ENCODE measurements at regions not wholly inside any gene's neighbourhood (a gene's known extent, or its start where the extent isn't known, plus 50 kb on each side); places are given as distances from the start of the nearest gene placed in this dataset.

DNA sequence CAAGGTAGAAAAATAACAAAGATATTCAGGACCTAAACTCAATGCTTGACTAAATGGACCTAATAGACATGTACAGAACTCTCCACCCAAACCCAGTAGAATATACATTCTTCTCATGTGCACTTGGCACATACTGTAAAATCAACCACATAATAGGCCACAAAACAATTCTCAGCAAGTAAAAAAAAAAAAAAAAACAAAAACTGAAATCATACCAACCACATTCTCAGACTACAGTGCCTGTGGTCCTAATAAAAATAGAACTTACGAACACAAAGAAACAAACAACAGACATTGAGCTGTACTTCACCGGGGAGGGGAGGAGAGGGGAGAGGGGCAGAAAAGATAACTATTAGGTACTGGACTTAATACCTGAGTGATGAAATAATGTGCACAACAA lies 114.1 kb upstream of the CD180 start:
- H3K27ac Mint-ChIP-seq: no peak overlapping the region
- Histone ChIP-seq H3K9ac (no peak overlapping the region), H3F3A (ENCODE audit: low read depth) (peaks cover 12% of the 10 kb centered on the region), H3K4me1 (peaks cover 12% of the 10 kb centered on the region), H3K27me3 (no peaks in the 10 kb centered on the region), H4K20me1 (ENCODE audit: low read depth) (no peaks in the 10 kb centered on the region), H2AFZ (replicated peaks) (no peak overlapping the region), H3K9me3 (ENCODE audit: low read depth) (no peaks in the 10 kb centered on the region), H3K79me2 (ENCODE audit: low read depth) (no peaks in the 10 kb centered on the region), H3K4me2 (no peak overlapping the region), H3K4me3 (no peak overlapping the region), H3K36me3 (no peaks in the 10 kb centered on the region), H3K27ac (no peak overlapping the region)
- no peak overlapping the region for H3K4me3 Mint-ChIP-seq
- DNase-seq (ENCODE audit: low spot score): no peak
- no peak for TF ChIP-seq EZH2 (IDR thresholded peaks at IDR 0.05)
- no peak for TF ChIP-seq EZH2phosphoT487 (IDR thresholded peaks at IDR 0.05)
- H3K9me3 Mint-ChIP-seq: peaks cover 28% of the 10 kb centered on the region
- peaks cover 8% of the 10 kb centered on the region for H3K27me3 Mint-ChIP-seq (ENCODE audit: insufficient read depth, low read depth)
- H3K36me3 Mint-ChIP-seq: no peaks in the 10 kb centered on the region
- H3K4me1 Mint-ChIP-seq: peaks cover 24% of the 10 kb centered on the region

DNA sequence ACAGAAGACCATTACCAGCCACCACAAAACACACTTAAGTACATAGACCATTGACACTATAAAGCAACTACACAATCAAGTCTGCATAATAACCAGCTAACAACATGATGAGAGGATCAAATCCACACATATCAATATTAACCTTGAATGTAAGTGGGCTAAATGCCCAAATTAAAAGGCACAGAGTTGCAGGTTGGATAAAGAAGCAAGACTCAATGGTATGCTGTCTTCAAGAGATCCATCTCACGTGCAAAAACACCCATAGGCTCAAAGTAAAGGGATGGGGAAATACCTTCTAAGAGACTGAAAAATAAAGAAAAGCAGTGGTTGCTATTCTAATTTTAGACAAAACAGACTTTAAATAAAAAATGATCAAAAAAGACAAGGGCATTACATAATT lies 113.6 kb upstream of the CD180 start:
- Histone ChIP-seq H2AFZ (replicated peaks) (no peak overlapping the region), H3K4me3 (no peak overlapping the region), H3K79me2 (ENCODE audit: low read depth) (no peaks in the 10 kb centered on the region), H3K27ac (no peak overlapping the region), H3K4me2 (no peak overlapping the region), H3K9ac (no peak overlapping the region), H3K36me3 (no peaks in the 10 kb centered on the region), H3K4me1 (peaks cover 7% of the 10 kb centered on the region), H4K20me1 (ENCODE audit: low read depth) (no peaks in the 10 kb centered on the region), H3F3A (ENCODE audit: low read depth) (peaks cover 6% of the 10 kb centered on the region), H3K27me3 (no peaks in the 10 kb centered on the region), H3K9me3 (ENCODE audit: low read depth) (no peaks in the 10 kb centered on the region)
- Mint-ChIP-seq H3K36me3 (peaks cover 3% of the 10 kb centered on the region), H3K4me1 (peaks cover 21% of the 10 kb centered on the region), H3K27ac (no peak overlapping the region), H3K9me3 (peaks cover 30% of the 10 kb centered on the region), H3K27me3 (ENCODE audit: insufficient read depth, low read depth) (peaks cover 8% of the 10 kb centered on the region), H3K4me3 (no peak overlapping the region)
- TF ChIP-seq EZH2 (IDR thresholded peaks at IDR 0.05): no peak
- TF ChIP-seq, protein P1, sequence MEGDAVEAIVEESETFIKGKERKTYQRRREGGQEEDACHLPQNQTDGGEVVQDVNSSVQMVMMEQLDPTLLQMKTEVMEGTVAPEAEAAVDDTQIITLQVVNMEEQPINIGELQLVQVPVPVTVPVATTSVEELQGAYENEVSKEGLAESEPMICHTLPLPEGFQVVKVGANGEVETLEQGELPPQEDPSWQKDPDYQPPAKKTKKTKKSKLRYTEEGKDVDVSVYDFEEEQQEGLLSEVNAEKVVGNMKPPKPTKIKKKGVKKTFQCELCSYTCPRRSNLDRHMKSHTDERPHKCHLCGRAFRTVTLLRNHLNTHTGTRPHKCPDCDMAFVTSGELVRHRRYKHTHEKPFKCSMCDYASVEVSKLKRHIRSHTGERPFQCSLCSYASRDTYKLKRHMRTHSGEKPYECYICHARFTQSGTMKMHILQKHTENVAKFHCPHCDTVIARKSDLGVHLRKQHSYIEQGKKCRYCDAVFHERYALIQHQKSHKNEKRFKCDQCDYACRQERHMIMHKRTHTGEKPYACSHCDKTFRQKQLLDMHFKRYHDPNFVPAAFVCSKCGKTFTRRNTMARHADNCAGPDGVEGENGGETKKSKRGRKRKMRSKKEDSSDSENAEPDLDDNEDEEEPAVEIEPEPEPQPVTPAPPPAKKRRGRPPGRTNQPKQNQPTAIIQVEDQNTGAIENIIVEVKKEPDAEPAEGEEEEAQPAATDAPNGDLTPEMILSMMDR (IDR thresholded peaks at IDR 0.05): no peak
- no peak for TF ChIP-seq EZH2phosphoT487 (IDR thresholded peaks at IDR 0.05)
- no peak for DNase-seq (ENCODE audit: low spot score)

DNA sequence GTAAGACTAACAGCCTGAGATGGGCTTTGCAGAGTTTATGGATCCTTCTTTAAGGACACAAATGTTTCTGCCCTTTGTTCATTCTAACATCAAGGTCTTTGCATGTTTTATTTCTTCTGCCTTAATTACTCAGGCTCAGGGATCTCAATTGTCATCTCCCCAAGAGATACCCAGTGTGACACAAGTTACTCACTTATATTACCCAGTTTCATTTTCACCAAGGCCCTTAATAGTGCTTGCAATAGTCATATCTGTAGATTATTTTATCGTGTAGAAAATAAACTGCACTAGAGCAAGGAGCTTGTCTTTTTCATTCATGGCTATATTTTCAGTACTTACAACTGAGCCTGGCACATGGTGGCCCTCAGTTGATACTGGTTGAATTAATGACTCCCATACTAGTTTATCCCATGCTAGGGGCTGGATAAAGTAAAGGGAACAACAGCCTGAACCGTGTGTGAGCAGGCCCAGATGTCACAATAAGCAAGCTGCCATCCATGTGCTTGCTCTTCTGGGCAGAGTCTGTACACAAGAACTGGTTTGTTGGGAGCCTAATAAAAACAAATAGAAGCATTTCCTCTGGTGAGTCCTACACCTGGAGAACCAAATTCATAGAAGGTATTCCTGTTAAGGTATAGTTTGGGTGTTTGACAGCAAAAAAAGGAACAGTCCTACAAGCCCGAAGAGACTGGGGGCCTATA lies 112.5 kb upstream of the CD180 start:
- H3K9me3 ChIP-seq (ENCODE audit: low read depth): no peaks in the 10 kb centered on the region
- H3F3A ChIP-seq (ENCODE audit: low read depth): no peaks in the 10 kb centered on the region
- no peaks in the 10 kb centered on the region for H3K79me2 ChIP-seq (ENCODE audit: low read depth)
- no peak for TF ChIP-seq EZH2 (IDR thresholded peaks at IDR 0.05)
- H3K27ac ChIP-seq: no peak overlapping the region
- Mint-ChIP-seq H3K27ac (no peak overlapping the region), H3K4me1 (peaks cover 20% of the 10 kb centered on the region), H3K27me3 (ENCODE audit: insufficient read depth, low read depth) (peaks cover 8% of the 10 kb centered on the region), H3K36me3 (peaks cover 5% of the 10 kb centered on the region), H3K9me3 (peaks cover 30% of the 10 kb centered on the region), H3K4me3 (no peak overlapping the region)
- no peaks in the 10 kb centered on the region for H4K20me1 ChIP-seq (ENCODE audit: low read depth)
- no peak overlapping the region for H2AFZ ChIP-seq (replicated peaks)
- H3K4me2 ChIP-seq: no peak overlapping the region
- H3K4me3 ChIP-seq: no peak overlapping the region
- no peaks in the 10 kb centered on the region for H3K27me3 ChIP-seq
- no peak for DNase-seq (ENCODE audit: low spot score)
- H3K36me3 ChIP-seq: no peaks in the 10 kb centered on the region
- H3K9ac ChIP-seq: no peak overlapping the region
- peaks cover 4% of the 10 kb centered on the region for H3K4me1 ChIP-seq

DNA sequence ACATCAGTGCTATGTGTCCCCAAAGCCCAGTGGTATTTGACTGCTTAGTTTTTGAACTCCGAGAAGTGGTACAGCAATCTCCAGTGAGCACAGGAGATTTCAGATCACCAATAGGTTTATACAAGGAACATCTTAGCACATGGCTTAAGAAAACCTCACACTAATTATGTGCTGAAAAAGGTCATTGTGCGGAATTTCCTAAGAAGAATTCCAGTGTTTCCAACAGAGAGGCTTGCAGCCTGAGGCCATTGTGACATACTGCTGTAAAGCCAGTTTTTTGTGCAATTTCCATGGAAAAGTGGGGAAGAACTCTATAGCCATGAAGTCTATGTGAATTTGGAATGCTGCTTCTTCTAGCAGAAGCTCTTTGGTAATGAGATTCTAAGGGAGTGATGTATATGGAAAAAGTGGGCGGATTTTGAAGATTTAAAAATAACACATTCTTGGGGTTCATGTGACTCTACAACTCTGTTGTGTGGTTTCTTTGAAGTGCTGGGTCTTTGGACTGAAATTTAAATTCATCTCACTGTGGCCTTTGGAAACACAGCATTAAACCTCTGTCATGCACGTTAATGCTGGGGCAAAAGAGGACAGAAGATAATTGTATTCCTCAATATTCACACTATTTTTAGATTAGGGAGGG lies 110.5 kb upstream of the CD180 start:
- Histone ChIP-seq H3K27me3 (no peaks in the 10 kb centered on the region), H3K79me2 (ENCODE audit: low read depth) (no peaks in the 10 kb centered on the region), H3K36me3 (no peaks in the 10 kb centered on the region), H3K4me2 (no peak overlapping the region), H3K4me3 (no peak overlapping the region), H3F3A (ENCODE audit: low read depth) (no peaks in the 10 kb centered on the region), H3K9ac (no peak overlapping the region), H4K20me1 (ENCODE audit: low read depth) (no peaks in the 10 kb centered on the region), H3K27ac (no peak overlapping the region), H2AFZ (replicated peaks) (peak overlapping the region; percentile 23), H3K9me3 (ENCODE audit: low read depth) (no peaks in the 10 kb centered on the region), H3K4me1 (peaks cover 4% of the 10 kb centered on the region)
- H3K27ac Mint-ChIP-seq: no peak overlapping the region
- peaks cover 24% of the 10 kb centered on the region for H3K9me3 Mint-ChIP-seq
- peaks cover 5% of the 10 kb centered on the region for H3K36me3 Mint-ChIP-seq
- TF ChIP-seq, protein P1 (IDR thresholded peaks at IDR 0.05): no peak
- no peak for TF ChIP-seq EZH2phosphoT487 (IDR thresholded peaks at IDR 0.05)
- TF ChIP-seq EZH2 (IDR thresholded peaks at IDR 0.05): no peak
- H3K4me1 Mint-ChIP-seq: peaks cover 20% of the 10 kb centered on the region
- peak; percentile 18 for DNase-seq (ENCODE audit: low spot score)
- H3K27me3 Mint-ChIP-seq (ENCODE audit: insufficient read depth, low read depth): peaks cover 8% of the 10 kb centered on the region
- H3K4me3 Mint-ChIP-seq: no peak overlapping the region

Measured in neural progenitor cell (in vitro differentiated cells).